Osteocyte (in vitro differentiated cells): ENCODE measurements at regions not wholly inside any gene's neighbourhood (a gene's known extent, or its start where the extent isn't known, plus 50 kb on each side); places are given as distances from the start of the nearest gene placed in this dataset.

ENCODE experiments used
- DNase-seq: peaks from one replicate; pipeline ENCODE4 v3.0.0; 2021; ENCODE audit warnings: mixed read lengths; ENCODE audit not compliant: unreplicated experiment; ENCODE audit errors: extremely low spot score
- H3K27ac Mint-ChIP-seq: one replicate; pipeline ENCODE4 v1.8.0; 2021; ENCODE audit warnings: mild to moderate bottlenecking, mixed read lengths; ENCODE audit not compliant: unreplicated experiment
- H3K27me3 Mint-ChIP-seq: one replicate; pipeline ENCODE4 v1.8.0; 2021; ENCODE audit warnings: mixed read lengths; ENCODE audit not compliant: unreplicated experiment
- H3K36me3 Mint-ChIP-seq: one replicate; pipeline ENCODE4 v1.8.0; 2021; ENCODE audit warnings: mixed read lengths; ENCODE audit not compliant: unreplicated experiment
- H3K4me1 Mint-ChIP-seq: one replicate; pipeline ENCODE4 v1.8.0; 2021; ENCODE audit warnings: mixed read lengths; ENCODE audit not compliant: unreplicated experiment
- H3K4me3 Mint-ChIP-seq: one replicate; pipeline ENCODE4 v1.8.0; 2021; ENCODE audit warnings: mild to moderate bottlenecking, moderate library complexity, mixed read lengths; ENCODE audit not compliant: unreplicated experiment
- H3K9me3 Mint-ChIP-seq: one replicate; pipeline ENCODE4 v1.8.0; 2021; ENCODE audit warnings: mixed read lengths; ENCODE audit not compliant: unreplicated experiment
- TF ChIP-seq, protein P1 (sequence below): fragments of 200-600 bp; sonication (generic); IDR thresholded peaks from 2 replicates; pipeline ENCODE4 v1.5.0; 2021; ENCODE audit warnings: antibody characterized with exemption, mild to moderate bottlenecking, moderate library complexity

DNA sequence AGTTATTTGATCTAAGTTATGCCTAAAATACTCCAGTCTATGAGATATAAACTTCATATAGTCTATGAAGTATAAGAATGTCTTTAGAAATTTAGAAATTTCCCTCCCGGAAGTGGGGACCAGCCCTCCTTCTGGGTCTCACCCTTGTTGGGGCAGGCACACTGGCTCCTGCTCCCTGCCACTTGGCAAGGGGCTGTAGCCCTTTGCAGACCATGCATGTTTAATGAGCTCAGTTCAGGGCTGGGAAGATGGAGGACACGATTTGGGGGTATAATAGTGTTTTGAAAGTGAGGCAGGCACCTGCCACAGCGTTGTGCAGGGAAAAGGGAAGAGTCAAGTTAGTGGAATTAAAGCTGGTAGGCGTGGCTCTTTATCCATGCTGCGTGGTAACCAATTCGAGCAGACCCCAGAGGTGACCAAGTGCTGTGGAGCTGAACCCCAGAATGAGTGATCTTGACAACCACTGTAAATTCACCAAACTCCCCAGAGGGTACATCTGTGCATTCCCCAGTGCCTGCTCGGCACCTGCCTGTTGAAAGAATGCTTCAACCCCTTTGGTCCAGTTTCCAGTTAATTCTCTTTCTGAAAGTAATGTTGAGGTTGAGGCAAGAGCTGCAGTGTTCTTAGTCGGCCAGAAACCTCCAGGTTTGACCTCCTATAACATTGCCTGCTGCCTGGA is 79.6 kb downstream of the DOP1B start:
- peaks cover 13% of the 10 kb centered on the region for H3K4me1 Mint-ChIP-seq
- peaks cover 5% of the 10 kb centered on the region for H3K36me3 Mint-ChIP-seq
- TF ChIP-seq, protein P1, sequence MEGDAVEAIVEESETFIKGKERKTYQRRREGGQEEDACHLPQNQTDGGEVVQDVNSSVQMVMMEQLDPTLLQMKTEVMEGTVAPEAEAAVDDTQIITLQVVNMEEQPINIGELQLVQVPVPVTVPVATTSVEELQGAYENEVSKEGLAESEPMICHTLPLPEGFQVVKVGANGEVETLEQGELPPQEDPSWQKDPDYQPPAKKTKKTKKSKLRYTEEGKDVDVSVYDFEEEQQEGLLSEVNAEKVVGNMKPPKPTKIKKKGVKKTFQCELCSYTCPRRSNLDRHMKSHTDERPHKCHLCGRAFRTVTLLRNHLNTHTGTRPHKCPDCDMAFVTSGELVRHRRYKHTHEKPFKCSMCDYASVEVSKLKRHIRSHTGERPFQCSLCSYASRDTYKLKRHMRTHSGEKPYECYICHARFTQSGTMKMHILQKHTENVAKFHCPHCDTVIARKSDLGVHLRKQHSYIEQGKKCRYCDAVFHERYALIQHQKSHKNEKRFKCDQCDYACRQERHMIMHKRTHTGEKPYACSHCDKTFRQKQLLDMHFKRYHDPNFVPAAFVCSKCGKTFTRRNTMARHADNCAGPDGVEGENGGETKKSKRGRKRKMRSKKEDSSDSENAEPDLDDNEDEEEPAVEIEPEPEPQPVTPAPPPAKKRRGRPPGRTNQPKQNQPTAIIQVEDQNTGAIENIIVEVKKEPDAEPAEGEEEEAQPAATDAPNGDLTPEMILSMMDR, result no peak
- no peak for DNase-seq
- H3K27me3 Mint-ChIP-seq, result no peaks in the 10 kb centered on the region
- no peak overlapping the region for H3K27ac Mint-ChIP-seq
- H3K9me3 Mint-ChIP-seq, result no peaks in the 10 kb centered on the region
- no peak overlapping the region for H3K4me3 Mint-ChIP-seq

DNA sequence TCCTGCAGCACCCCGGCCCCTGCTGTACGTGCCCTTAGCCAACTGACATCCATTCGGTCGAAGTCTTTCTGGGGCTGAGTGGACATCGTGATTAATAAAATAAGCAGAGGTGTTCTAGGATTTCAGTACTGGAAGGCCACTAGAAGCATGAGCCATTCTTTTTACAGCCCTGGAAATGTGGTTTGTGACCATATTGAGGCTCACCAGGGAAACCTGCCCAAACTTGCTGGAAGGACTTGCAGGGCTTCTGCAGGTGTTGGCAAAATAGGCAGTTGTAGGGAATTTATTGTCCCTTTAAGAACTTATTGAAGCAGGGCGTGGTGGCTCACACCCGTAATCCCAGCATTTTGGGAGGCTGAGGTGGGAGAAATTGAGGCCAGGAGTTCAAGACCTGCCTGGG is 80.8 kb downstream of the DOP1B start:
- no peaks in the 10 kb centered on the region for H3K27me3 Mint-ChIP-seq
- TF ChIP-seq, protein P1, result no peak
- peaks cover 13% of the 10 kb centered on the region for H3K4me1 Mint-ChIP-seq
- H3K9me3 Mint-ChIP-seq, result no peaks in the 10 kb centered on the region
- H3K4me3 Mint-ChIP-seq, result no peak overlapping the region
- peaks cover 5% of the 10 kb centered on the region for H3K36me3 Mint-ChIP-seq
- no peak overlapping the region for H3K27ac Mint-ChIP-seq
- DNase-seq, result no peak

DNA sequence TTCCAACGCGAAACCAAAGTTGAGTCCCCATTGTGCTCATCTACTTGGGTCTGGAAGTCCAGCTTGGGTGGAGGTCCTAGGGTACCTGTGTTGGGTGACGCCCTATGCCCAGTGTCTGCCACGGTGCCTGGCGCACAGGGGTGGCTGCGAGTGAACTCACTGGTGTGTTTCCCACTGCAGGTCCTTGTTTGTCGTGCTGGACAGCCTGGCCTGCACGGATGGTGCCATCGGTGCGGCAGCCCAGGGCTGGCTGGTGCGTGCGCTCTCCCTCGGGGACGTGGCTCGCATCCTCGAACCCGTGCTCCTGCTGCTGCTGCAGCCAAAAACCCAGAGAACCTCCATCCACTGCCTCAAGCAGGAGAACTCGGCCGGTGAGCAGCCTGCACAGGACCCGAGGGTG is 80.4 kb upstream of the MORC3 start:
- no peaks in the 10 kb centered on the region for H3K9me3 Mint-ChIP-seq
- H3K27ac Mint-ChIP-seq, result no peak overlapping the region
- no peak for DNase-seq
- TF ChIP-seq, protein P1, result no peak
- no peaks in the 10 kb centered on the region for H3K27me3 Mint-ChIP-seq
- peaks cover 1% of the 10 kb centered on the region for H3K4me1 Mint-ChIP-seq
- H3K36me3 Mint-ChIP-seq, result peaks cover 3% of the 10 kb centered on the region
- H3K4me3 Mint-ChIP-seq, result no peak overlapping the region

DNA sequence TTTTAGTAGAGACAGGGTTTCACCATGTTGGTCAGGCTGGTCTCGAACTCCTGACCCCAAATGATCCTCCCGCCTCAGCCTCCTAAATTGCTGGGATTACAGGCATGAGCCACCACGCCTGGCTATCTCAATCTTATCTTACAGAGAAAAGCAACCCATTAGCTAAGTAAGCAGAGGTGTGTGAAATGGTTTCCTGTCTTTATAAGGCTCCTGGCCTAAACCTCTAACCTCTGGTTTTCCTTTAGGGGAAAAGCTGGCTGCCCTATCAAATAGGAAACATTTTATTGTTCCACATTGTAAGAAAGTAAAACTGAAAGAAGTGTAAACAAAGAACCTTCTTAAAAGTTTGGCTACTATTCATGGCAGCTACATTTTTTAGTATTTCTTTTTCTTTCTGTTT is 78.3 kb upstream of the MORC3 start:
- no peak overlapping the region for H3K4me3 Mint-ChIP-seq
- H3K27ac Mint-ChIP-seq, result no peak overlapping the region
- no peak for DNase-seq
- peaks cover 3% of the 10 kb centered on the region for H3K4me1 Mint-ChIP-seq
- peaks cover 10% of the 10 kb centered on the region for H3K36me3 Mint-ChIP-seq
- H3K27me3 Mint-ChIP-seq, result no peaks in the 10 kb centered on the region
- no peaks in the 10 kb centered on the region for H3K9me3 Mint-ChIP-seq
- TF ChIP-seq, protein P1, result no peak

DNA sequence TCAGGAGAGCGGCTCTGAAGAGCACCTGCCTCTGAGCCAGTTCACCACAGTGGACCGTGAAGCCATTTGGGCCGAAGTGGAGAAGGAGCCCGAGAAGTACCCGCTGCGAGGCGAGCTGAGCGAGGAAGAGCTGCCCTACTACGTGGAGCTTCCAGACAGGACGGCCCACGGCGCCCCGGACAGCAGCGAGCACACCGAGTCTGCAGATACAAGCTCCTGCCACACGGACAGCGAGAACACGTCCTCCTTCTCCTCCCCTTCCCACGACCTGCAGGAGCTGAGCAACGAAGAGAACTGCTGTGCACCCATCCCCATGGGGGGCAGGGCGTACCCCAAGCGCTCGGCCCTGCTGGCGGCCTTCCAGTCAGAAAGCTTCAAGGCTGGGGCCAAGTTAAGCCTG is 74.9 kb upstream of the MORC3 start:
- Mint-ChIP-seq H3K27ac (no peak overlapping the region), H3K9me3 (no peaks in the 10 kb centered on the region), H3K27me3 (no peaks in the 10 kb centered on the region), H3K4me1 (peaks cover 10% of the 10 kb centered on the region), H3K36me3 (peaks cover 14% of the 10 kb centered on the region), H3K4me3 (no peak overlapping the region)
- TF ChIP-seq, protein P1, result no peak
- DNase-seq, result no peak
